Liver (tissue), 8 donors: ENCODE measurements at regions not wholly inside any gene's neighbourhood (a gene's known extent, or its start where the extent isn't known, plus 50 kb on each side); places are given as distances from the start of the nearest gene placed in this dataset.

Experiments used
- DNase-seq: peaks from one replicate; pipeline ENCODE4 v3.0.0-alpha.2; 2017; ENCODE audit warnings: low spot score
- H3K27ac ChIP-seq, 2 donors: one replicate each; pipeline ENCODE4 v1.7.0; 2013; ENCODE audit warnings: inconsistent platforms in 2 of 2, low read length in 2 of 2, control low read depth in 1 of 2, low read depth in 1 of 2, mild to moderate bottlenecking in 1 of 2
- H3K27me3 ChIP-seq, 4 donors: one replicate each; pipeline versions ENCODE4 v1.6.1 to v1.7.0; 2013; ENCODE audit warnings: low read length in 3 of 4, inconsistent platforms in 1 of 4, mild to moderate bottlenecking in 1 of 4, moderate library complexity in 1 of 4; ENCODE audit not compliant: control insufficient read depth in 4 of 4, insufficient read depth in 4 of 4
- H3K36me3 ChIP-seq, 4 donors: one replicate each; pipeline versions ENCODE4 v1.6.1 to v1.7.0; 2013; ENCODE audit warnings: low read length in 3 of 4, mild to moderate bottlenecking in 3 of 4, low read depth in 1 of 4, moderate library complexity in 1 of 4; ENCODE audit not compliant: control insufficient read depth in 4 of 4, insufficient read depth in 3 of 4
- H3K4me1 ChIP-seq, 4 donors: one replicate each; pipeline versions ENCODE4 v1.6.1 to v1.7.0; 2013; ENCODE audit warnings: low read length in 3 of 4, mild to moderate bottlenecking in 3 of 4, moderate library complexity in 1 of 4; ENCODE audit not compliant: control insufficient read depth in 4 of 4, insufficient read depth in 4 of 4
- H3K4me3 ChIP-seq, 3 donors: one replicate each; pipeline versions ENCODE4 v1.6.1 to v1.7.0; 2013; ENCODE audit warnings: low read length in 3 of 3, control low read depth in 1 of 3, low read depth in 1 of 3, mild to moderate bottlenecking in 1 of 3
- H3K9ac ChIP-seq, 2 donors: one replicate each; pipeline ENCODE4 v1.7.0; 2013; ENCODE audit warnings: low read length in 2 of 2, mild to moderate bottlenecking in 2 of 2, moderate library complexity in 2 of 2, control low read depth in 1 of 2, low read depth in 1 of 2
- H3K9me3 ChIP-seq, 4 donors: one replicate each; pipeline versions ENCODE4 v1.6.1 to v1.7.0; 2013; ENCODE audit warnings: low read length in 3 of 4; ENCODE audit not compliant: control insufficient read depth in 4 of 4
- EGR1 ChIP-seq, 2 donors: IDR thresholded peaks; 2 replicates each; pipeline ENCODE4 v1.6.1; 2016 to 2018; ENCODE audit warnings: antibody characterized with exemption in 2 of 2, low read depth in 2 of 2
- FOXA2 ChIP-seq: IDR thresholded peaks from 2 replicates; pipeline ENCODE4 v1.6.1; 2016; ENCODE audit warnings: antibody characterized with exemption
- GABPA ChIP-seq, 2 donors: IDR thresholded peaks in 1 of 2; conservative IDR thresholded peaks in 1 of 2; 2 replicates each; pipeline ENCODE4 v1.6.1; 2016; ENCODE audit warnings: antibody characterized with exemption in 2 of 2, mild to moderate bottlenecking in 1 of 2, moderate library complexity in 1 of 2
- HNF4A ChIP-seq, 2 donors: conservative IDR thresholded peaks; 2 replicates each; pipeline ENCODE4 v1.6.1; 2016; ENCODE audit warnings: antibody characterized with exemption in 2 of 2, mild to moderate bottlenecking in 2 of 2
- NR2F2 ChIP-seq: IDR thresholded peaks from 2 replicates; pipeline ENCODE4 v1.6.1; 2016; ENCODE audit warnings: antibody characterized with exemption
- TAF1 ChIP-seq: conservative IDR thresholded peaks from 2 replicates; pipeline ENCODE4 v1.6.1; 2016; ENCODE audit warnings: antibody characterized with exemption, mild to moderate bottlenecking
- YY1 ChIP-seq: IDR thresholded peaks from 2 replicates; pipeline ENCODE4 v1.6.1; 2016; ENCODE audit warnings: antibody characterized with exemption, mild to moderate bottlenecking
- WGBS: extraction: QIAGEN DNeasy Blood & Tissue Kit; methylation state at CpG from one replicate; pipeline ENCODE4 v1.1.7; 2013; 5-methylcytosine and 5-hydroxymethylcytosine counted together
- TF ChIP-seq, protein P1 (sequence below): IDR thresholded peaks from 2 replicates; pipeline ENCODE4 v1.6.1; 2016; ENCODE audit warnings: antibody characterized with exemption
- TF ChIP-seq, protein P2 (sequence below): IDR thresholded peaks from 2 replicates; pipeline ENCODE4 v1.6.1; 2016; ENCODE audit warnings: antibody characterized with exemption, mild to moderate bottlenecking
- TF ChIP-seq, protein P3 (sequence below): fragments of 150-350 bp; IDR thresholded peaks from 2 replicates; pipeline ENCODE4 v1.5.1; 2017; ENCODE audit warnings: improper control_type of control experiment, low read depth, low read length; ENCODE audit not compliant: missing input control
- TF ChIP-seq, protein P4 (sequence below): IDR thresholded peaks from 2 replicates; pipeline ENCODE4 v1.6.1; 2016; ENCODE audit warnings: antibody characterized with exemption
- TF ChIP-seq, protein P5 (sequence below): IDR thresholded peaks from 2 replicates; pipeline ENCODE4 v1.6.1; 2016; ENCODE audit warnings: antibody characterized with exemption
- donor health status: healthy.
- donor health status: healthy.
- donor health status: healthy.
- donor health status: healthy.
- donor health status: healthy.

DNA sequence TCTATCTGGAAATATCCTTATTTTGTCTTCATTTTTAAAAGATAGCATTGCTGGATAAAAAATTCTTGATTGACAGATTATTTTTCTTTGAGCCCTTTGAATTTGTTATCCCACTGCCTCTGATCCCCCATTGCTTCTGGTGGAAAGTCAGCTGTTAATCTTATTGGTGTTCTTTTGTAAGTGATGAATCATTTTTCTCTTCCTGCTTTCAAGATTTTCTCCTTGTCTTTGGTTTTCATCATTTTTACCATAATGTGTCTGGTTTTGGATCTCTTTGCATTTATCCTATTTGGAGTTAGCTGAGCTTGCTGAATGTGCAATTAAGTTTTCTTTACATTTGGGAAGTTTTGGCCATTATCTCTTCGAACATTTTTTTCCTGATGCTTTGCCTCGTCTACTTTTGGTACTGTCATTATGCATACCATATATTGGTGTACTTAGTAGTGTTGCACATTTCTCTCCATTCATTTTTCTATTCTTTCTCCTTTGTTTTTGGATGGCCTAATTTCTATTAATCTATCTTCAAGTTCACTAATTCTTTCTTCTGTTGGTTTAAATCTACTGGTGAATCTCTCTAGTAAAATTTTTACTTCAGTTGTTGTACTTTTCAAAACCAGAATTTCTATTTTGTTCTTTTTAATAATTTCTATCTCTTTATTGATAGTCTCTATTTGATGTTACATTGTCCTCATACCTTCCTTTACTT is 440.0 kb upstream of the PROK2 start:
- H3K27ac ChIP-seq: no peak overlapping the region
- DNase-seq: no peak
- H3K36me3 ChIP-seq: no peaks in the 10 kb centered on the region
- H3K4me3 ChIP-seq: no peak overlapping the region
- H3K9me3 ChIP-seq: peaks cover 0 to 16% (median 6%) of the 10 kb centered on the region in 4 donors
- TF ChIP-seq, protein P1, sequence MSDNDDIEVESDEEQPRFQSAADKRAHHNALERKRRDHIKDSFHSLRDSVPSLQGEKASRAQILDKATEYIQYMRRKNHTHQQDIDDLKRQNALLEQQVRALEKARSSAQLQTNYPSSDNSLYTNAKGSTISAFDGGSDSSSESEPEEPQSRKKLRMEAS: no peak
- TF ChIP-seq, protein P2, sequence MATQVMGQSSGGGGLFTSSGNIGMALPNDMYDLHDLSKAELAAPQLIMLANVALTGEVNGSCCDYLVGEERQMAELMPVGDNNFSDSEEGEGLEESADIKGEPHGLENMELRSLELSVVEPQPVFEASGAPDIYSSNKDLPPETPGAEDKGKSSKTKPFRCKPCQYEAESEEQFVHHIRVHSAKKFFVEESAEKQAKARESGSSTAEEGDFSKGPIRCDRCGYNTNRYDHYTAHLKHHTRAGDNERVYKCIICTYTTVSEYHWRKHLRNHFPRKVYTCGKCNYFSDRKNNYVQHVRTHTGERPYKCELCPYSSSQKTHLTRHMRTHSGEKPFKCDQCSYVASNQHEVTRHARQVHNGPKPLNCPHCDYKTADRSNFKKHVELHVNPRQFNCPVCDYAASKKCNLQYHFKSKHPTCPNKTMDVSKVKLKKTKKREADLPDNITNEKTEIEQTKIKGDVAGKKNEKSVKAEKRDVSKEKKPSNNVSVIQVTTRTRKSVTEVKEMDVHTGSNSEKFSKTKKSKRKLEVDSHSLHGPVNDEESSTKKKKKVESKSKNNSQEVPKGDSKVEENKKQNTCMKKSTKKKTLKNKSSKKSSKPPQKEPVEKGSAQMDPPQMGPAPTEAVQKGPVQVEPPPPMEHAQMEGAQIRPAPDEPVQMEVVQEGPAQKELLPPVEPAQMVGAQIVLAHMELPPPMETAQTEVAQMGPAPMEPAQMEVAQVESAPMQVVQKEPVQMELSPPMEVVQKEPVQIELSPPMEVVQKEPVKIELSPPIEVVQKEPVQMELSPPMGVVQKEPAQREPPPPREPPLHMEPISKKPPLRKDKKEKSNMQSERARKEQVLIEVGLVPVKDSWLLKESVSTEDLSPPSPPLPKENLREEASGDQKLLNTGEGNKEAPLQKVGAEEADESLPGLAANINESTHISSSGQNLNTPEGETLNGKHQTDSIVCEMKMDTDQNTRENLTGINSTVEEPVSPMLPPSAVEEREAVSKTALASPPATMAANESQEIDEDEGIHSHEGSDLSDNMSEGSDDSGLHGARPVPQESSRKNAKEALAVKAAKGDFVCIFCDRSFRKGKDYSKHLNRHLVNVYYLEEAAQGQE: no peak
- TF ChIP-seq, protein P3, sequence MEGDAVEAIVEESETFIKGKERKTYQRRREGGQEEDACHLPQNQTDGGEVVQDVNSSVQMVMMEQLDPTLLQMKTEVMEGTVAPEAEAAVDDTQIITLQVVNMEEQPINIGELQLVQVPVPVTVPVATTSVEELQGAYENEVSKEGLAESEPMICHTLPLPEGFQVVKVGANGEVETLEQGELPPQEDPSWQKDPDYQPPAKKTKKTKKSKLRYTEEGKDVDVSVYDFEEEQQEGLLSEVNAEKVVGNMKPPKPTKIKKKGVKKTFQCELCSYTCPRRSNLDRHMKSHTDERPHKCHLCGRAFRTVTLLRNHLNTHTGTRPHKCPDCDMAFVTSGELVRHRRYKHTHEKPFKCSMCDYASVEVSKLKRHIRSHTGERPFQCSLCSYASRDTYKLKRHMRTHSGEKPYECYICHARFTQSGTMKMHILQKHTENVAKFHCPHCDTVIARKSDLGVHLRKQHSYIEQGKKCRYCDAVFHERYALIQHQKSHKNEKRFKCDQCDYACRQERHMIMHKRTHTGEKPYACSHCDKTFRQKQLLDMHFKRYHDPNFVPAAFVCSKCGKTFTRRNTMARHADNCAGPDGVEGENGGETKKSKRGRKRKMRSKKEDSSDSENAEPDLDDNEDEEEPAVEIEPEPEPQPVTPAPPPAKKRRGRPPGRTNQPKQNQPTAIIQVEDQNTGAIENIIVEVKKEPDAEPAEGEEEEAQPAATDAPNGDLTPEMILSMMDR: no peak
- no peak for TF ChIP-seq FOXA2
- no peak for TF ChIP-seq EGR1 (IDR thresholded peaks at IDR 0.05; ENCODE audit: low read depth in 2 of 2)
- TF ChIP-seq NR2F2: no peak
- TF ChIP-seq, protein P4, sequence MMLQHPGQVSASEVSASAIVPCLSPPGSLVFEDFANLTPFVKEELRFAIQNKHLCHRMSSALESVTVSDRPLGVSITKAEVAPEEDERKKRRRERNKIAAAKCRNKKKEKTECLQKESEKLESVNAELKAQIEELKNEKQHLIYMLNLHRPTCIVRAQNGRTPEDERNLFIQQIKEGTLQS: no peak
- H3K27me3 ChIP-seq: no peaks in the 10 kb centered on the region
- H3K4me1 ChIP-seq: peaks cover 0 to 8% (median 5%) of the 10 kb centered on the region in 4 donors
- WGBS: 94% methylated on average over 2 of the region's 2 CpGs
- H3K9ac ChIP-seq: no peak overlapping the region

DNA sequence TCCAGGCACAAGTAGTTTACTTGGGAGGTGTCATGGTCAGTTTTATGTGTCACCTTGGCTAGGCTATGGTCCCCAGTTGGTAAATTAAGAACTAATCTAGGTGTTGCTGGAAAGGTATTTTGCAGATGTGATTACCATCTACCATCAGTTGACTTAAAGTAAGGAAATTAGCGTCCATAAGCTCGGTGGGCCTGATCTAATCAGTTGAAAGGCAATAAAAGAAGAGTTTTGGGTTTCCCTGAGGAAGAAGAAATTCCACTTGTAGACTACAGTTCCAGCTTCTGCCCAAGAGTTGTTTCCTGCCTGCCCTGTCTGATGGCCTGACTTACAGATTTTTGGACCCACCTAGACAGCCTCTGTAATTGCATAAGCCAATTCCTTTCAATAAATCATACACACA is 438.7 kb upstream of the PROK2 start:
- no peaks in the 10 kb centered on the region for H3K4me1 ChIP-seq
- no peak for TF ChIP-seq TAF1
- H3K36me3 ChIP-seq: no peaks in the 10 kb centered on the region
- no peak overlapping the region for H3K27ac ChIP-seq
- no peak for DNase-seq
- no peak overlapping the region for H3K4me3 ChIP-seq
- no peaks in the 10 kb centered on the region for H3K27me3 ChIP-seq
- WGBS: 95% methylated on average over 2 of the region's 2 CpGs
- H3K9me3 ChIP-seq: peaks cover 0 to 16% (median 6%) of the 10 kb centered on the region in 4 donors
- H3K9ac ChIP-seq: no peak overlapping the region

DNA sequence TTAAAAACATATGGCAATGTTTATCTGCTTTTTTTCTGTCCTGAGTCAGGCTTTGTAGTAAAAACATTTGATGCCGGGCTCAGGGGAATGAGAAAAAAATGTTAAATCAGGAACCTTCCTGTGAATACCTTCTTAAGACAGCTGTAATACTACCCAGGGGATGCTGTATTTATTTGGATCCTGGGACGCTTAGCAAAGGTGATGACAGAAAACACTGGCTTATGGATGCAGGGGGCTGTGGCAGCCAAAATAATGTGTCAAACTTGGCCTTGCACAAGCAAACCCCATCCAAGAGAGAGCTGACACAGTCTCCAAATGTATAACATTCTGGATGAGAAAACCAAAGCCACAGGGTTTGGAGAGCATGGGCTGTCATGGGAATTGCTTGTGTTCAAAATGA is 438.2 kb upstream of the PROK2 start:
- H3K36me3 ChIP-seq: no peaks in the 10 kb centered on the region
- H3K27me3 ChIP-seq: no peaks in the 10 kb centered on the region
- H3K4me3 ChIP-seq: no peak overlapping the region
- DNase-seq: no peak
- 94% methylated on average over 2 of the region's 2 CpGs for WGBS
- H3K27ac ChIP-seq: no peak overlapping the region
- no peaks in the 10 kb centered on the region for H3K4me1 ChIP-seq
- no peak for TF ChIP-seq YY1
- TF ChIP-seq TAF1: no peak
- no peak for TF ChIP-seq HNF4A (conservative IDR thresholded peaks at IDR 0.05)
- TF ChIP-seq, protein P5, sequence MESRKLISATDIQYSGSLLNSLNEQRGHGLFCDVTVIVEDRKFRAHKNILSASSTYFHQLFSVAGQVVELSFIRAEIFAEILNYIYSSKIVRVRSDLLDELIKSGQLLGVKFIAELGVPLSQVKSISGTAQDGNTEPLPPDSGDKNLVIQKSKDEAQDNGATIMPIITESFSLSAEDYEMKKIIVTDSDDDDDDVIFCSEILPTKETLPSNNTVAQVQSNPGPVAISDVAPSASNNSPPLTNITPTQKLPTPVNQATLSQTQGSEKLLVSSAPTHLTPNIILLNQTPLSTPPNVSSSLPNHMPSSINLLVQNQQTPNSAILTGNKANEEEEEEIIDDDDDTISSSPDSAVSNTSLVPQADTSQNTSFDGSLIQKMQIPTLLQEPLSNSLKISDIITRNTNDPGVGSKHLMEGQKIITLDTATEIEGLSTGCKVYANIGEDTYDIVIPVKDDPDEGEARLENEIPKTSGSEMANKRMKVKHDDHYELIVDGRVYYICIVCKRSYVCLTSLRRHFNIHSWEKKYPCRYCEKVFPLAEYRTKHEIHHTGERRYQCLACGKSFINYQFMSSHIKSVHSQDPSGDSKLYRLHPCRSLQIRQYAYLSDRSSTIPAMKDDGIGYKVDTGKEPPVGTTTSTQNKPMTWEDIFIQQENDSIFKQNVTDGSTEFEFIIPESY: no peak
- TF ChIP-seq GABPA (IDR thresholded peaks at IDR 0.05 in 1 of 2, conservative IDR thresholded peaks at IDR 0.05 in 1 of 2): no peak
- no peak overlapping the region for H3K9ac ChIP-seq
- peaks cover 0 to 16% (median 6%) of the 10 kb centered on the region in 4 donors for H3K9me3 ChIP-seq
